DMS153 (cell line): ENCODE measurements at regions not wholly inside any gene's neighbourhood (a gene's known extent, or its start where the extent isn't known, plus 50 kb on each side); places are given as distances from the start of the nearest gene placed in this dataset.

Experiments
- DNase-seq: peaks from one replicate; lab custom pipeline; 2025; lab: John Stamatoyannopoulos, UW

GRCh38 chr2:217037353-217037752 is 177.5 kb upstream of the TNP1 start:
- DNase-seq: no peak

- DNase-seq: no peak
Measured at GRCh38 chr2:217035967-217036366, 176.1 kb upstream of the TNP1 start.

GRCh38 chr2:217033186-217033585 is 173.3 kb upstream of the TNP1 start:
- no peak for DNase-seq

- no peak for DNase-seq
Measured at GRCh38 chr2:217031445-217031844, 171.6 kb upstream of the TNP1 start.

- no peak for DNase-seq
Measured at GRCh38 chr2:217030081-217030480, 170.2 kb upstream of the TNP1 start.

- DNase-seq: no peak
Measured at GRCh38 chr2:217028128-217028527, 168.3 kb upstream of the TNP1 start.

- no peak for DNase-seq
Measured at GRCh38 chr2:217027414-217027813, 167.6 kb upstream of the TNP1 start.

GRCh38 chr2:217026569-217026968 is 166.7 kb upstream of the TNP1 start:
- DNase-seq: no peak

GRCh38 chr2:217026161-217026560 is 166.3 kb upstream of the TNP1 start:
- no peak for DNase-seq

- DNase-seq: no peak
Measured at GRCh38 chr2:217023611-217024010, 163.7 kb upstream of the TNP1 start.

GRCh38 chr2:217017456-217018252 is 157.8 kb upstream of the TNP1 start:
- DNase-seq: no peak

GRCh38 chr2:217016796-217017419 is 157.0 kb upstream of the TNP1 start:
- DNase-seq: no peak

- DNase-seq: no peak
Measured at GRCh38 chr2:217014328-217015105, 154.7 kb upstream of the TNP1 start.

GRCh38 chr2:217013926-217014325 is 154.1 kb upstream of the TNP1 start:
- no peak for DNase-seq

GRCh38 chr2:217011576-217011975 is 151.7 kb upstream of the TNP1 start:
- no peak for DNase-seq

GRCh38 chr2:217010173-217010572 is 150.3 kb upstream of the TNP1 start:
- peak; percentile 21 for DNase-seq

- no peak for DNase-seq
Measured at GRCh38 chr2:217008794-217009193, 148.9 kb upstream of the TNP1 start.

- no peak for DNase-seq
Measured at GRCh38 chr2:217006217-217006616, 146.4 kb upstream of the TNP1 start.

GRCh38 chr2:217004656-217005055 is 144.8 kb upstream of the TNP1 start:
- DNase-seq: no peak

- no peak for DNase-seq
Measured at GRCh38 chr2:217001740-217002139, 141.9 kb upstream of the TNP1 start.

- no peak for DNase-seq
Measured at GRCh38 chr2:217000406-217000805, 140.5 kb upstream of the TNP1 start.

GRCh38 chr2:216996279-216996845 is 136.5 kb upstream of the TNP1 start:
- DNase-seq: no peak
